ENCODE measurements at regions not wholly inside any gene's neighbourhood (a gene's known extent, or its start where the extent isn't known, plus 50 kb on each side); places are given as distances from the start of the nearest gene placed in this dataset.

- TF ChIP-seq PKNOX1 (IDR thresholded peaks at IDR 0.05) (no peak), CBFB (IDR thresholded peaks at IDR 0.05; ENCODE audit: low read depth) (no peak), PAX5 (IDR thresholded peaks at IDR 0.05; ENCODE audit: borderline replicate concordance, low read depth, low read length) (no peak)
Observed at GRCh38 chr6:66508433-66508832, 801.4 kb upstream of the EYS start (continued).

GRCh38 chr6:66499851-66500250 lies 792.8 kb upstream of the EYS start:
- Histone ChIP-seq H2AFZ (ENCODE audit: control insufficient read depth, low read depth, low read length) (no peak overlapping the region), H3K36me3 (ENCODE audit: control insufficient read depth in 2 of 2, insufficient read depth in 2 of 2, low read length in 1 of 2) (no peaks in the 10 kb centered on the region), H4K20me1 (ENCODE audit: control insufficient read depth, insufficient read depth) (no peaks in the 10 kb centered on the region), H3K4me1 (ENCODE audit: control insufficient read depth, insufficient read depth, low read length) (no peaks in the 10 kb centered on the region), H3K79me2 (ENCODE audit: control insufficient read depth, insufficient read depth, low read length) (no peaks in the 10 kb centered on the region), H3K9ac (ENCODE audit: control insufficient read depth, insufficient read depth, low read length) (no peak overlapping the region), H3K27me3 (replicated peaks in 1 of 2; ENCODE audit: control insufficient read depth in 2 of 2, insufficient read depth in 2 of 2, low read length in 1 of 2) (no peaks in the 10 kb centered on the region), H3K4me3 (no peak overlapping the region; the same call in 1 of the 2 replicates), H3K4me2 (ENCODE audit: control insufficient read depth, insufficient read depth) (no peak overlapping the region), H3K27ac (ENCODE audit: control insufficient read depth, insufficient read depth) (no peak overlapping the region), H3K9me3 (replicated peaks; ENCODE audit: control insufficient read depth, insufficient read depth, low read length) (no peaks in the 10 kb centered on the region)
- BruUV-seq (replicated peaks) = no TSS peak
- FAIRE-seq (no peak), ATAC-seq (no peak), DNase-seq (ENCODE audit: low read depth, low spot score) (no peak)
- SMC1A ChIA-PET (ENCODE audit: uncharacterized antibody, unreplicated experiment) = no interaction called here
- POLR2A ChIA-PET = no interaction called here
- in situ Hi-C loops (cut with MboI) = no loop called here
- intact Hi-C loops (cut with micrococcal nuclease; ENCODE audit: unreplicated experiment) = loop anchor here (5.0 kb wide), 1 partner anchor 863 kb away; no protein-coding TSS in a partner anchor
- TF ChIP-seq CBX5 (IDR thresholded peaks at IDR 0.05; ENCODE audit: low read depth) (no peak), RELA (IDR thresholded peaks at IDR 0.05; ENCODE audit: borderline replicate concordance, partially characterized antibody) (no peak), NFIC (IDR thresholded peaks at IDR 0.05; ENCODE audit: low read depth, low read length) (no peak), SP1 (IDR thresholded peaks at IDR 0.05; ENCODE audit: low read depth, low read length) (no peak), ZNF622 (IDR thresholded peaks at IDR 0.05) (no peak), NBN (IDR thresholded peaks at IDR 0.05) (no peak), ZZZ3 (IDR thresholded peaks at IDR 0.05; ENCODE audit: control insufficient read depth, insufficient read length, low read depth) (no peak)
- CTCF ChIA-PET = no interaction called here
- 0% methylated on average over 2 of the region's 2 CpGs for WGBS (ENCODE audit: insufficient coverage, insufficient replicate concordance, low lambda C conversion rate, missing lambda C conversion rate)
- RAD21 ChIA-PET (ENCODE audit: unreplicated experiment) = no interaction called here
